ENCODE measurements at regions not wholly inside any gene's neighbourhood (a gene's known extent, or its start where the extent isn't known, plus 50 kb on each side); places are given as distances from the start of the nearest gene placed in this dataset.
"Not testable (repeated sequence)": the region's sequence is repeated elsewhere in the genome, so short reads cannot be mapped to it uniquely, and the experiment has no call there.

- DNase-seq (ENCODE audit: low read depth in 1 of 2, low spot score in 1 of 2): no peak
Observed at GRCh38 chr16:87209808-87210512, 107.2 kb downstream of the C16orf95 start.

GRCh38 chr16:87210894-87211293, 106.3 kb downstream of the C16orf95 start:
- DNase-seq (ENCODE audit: low read depth in 1 of 2, low spot score in 1 of 2): no peak

DNA sequence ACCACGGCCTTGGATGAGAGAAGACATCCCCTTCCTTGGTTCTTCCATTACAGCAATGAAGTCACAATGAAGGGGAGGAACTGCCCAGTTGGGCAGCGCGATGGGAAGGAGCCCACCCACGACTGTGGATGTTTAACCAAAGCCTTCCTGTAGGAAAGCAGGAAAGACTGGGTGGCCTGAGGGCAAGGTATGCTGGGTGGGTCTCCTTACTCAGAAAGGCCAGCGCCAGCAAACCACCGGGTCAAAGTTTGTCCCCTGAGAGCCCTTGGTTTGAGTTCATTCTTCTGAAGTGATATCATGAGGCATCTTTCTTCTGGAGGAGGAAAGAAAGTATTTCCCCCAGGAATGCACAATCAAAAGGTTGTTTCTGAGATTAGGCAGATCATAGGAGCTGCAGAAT, 105.2 kb downstream of the C16orf95 start:
- DNase-seq (ENCODE audit: low read depth in 1 of 2, low spot score in 1 of 2): no peak

- no peak for DNase-seq (ENCODE audit: low read depth in 1 of 2, low spot score in 1 of 2)
Observed at GRCh38 chr16:87213536-87213935, 103.7 kb downstream of the C16orf95 start.

- DNase-seq (ENCODE audit: low read depth in 1 of 2, low spot score in 1 of 2): no peak
Observed at GRCh38 chr16:87216148-87216840, 100.9 kb downstream of the C16orf95 start.

- DNase-seq (ENCODE audit: low read depth in 1 of 2, low spot score in 1 of 2): no peak
Observed at GRCh38 chr16:87216841-87217275, 100.3 kb downstream of the C16orf95 start.

GRCh38 chr16:87217802-87218201, 99.4 kb downstream of the C16orf95 start:
- DNase-seq (ENCODE audit: low read depth in 1 of 2, low spot score in 1 of 2): not testable (repeated sequence)

DNA sequence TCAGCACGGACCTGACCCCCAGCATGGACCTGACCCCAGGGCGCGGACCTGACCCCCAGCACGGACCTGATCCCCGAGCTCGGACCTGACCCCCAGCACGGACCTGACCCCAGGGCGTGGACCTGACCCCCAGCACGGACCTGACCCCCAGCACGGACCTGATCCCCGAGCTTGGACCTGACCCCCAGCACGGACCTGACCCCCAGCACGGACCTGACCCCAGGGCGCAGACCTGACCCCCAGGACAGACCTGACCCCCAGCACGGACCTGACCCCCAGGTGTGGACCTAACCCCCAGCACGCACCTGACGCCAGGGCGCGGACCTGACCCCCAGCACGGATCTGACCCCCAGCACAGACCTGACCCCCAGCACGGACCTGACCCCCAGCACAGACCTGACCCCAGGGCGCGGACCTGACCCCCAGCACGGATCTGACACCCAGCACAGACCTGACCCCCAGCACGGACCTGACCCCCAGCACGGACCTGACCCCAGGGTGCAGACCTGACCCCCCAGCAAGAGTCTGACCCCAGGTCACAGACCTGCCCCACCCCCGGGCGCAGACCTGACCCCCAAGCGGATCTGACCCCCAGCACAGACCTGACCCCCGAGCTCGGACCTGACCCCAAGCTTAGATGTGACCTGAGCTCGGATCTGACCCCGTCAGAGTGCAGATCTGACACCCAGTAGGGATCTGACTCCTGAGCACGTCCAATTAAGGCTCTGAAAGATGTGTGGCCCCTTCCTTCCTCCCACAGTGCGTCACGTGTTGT, 98.7 kb downstream of the C16orf95 start:
- DNase-seq (ENCODE audit: low read depth in 1 of 2, low spot score in 1 of 2): no peak

DNA sequence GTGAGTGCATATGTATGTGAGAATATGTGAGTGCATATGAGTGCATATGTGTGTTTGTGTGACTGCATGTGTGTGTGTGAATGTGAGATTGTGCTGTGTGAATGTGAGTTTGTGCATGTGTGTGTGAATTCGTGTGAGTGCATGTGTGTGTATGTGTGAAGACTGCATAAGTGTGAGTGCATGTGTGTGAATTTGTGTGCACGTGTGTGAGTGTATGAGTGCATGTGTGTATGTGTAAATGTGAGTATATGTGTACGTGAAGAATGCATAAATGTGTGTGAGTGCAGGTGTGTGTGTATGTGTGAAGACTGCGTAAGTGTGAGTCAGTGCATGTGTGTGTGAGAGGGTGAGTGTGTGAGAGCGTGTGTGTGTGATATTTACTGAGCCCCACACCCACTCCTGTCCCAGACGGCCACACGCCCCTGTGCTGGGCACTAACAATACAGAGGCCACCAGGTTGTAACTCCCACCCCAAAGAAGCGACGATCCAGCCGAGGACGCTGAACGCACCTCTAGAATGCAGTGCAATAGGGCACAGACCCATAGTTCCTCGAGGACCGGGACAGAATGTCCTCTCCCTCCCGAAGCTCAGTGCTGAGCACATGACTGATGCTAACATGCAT, 97.8 kb downstream of the C16orf95 start:
- no peak for DNase-seq (ENCODE audit: low read depth in 1 of 2, low spot score in 1 of 2)

GRCh38 chr16:87221633-87222032, 95.6 kb downstream of the C16orf95 start:
- DNase-seq (ENCODE audit: low read depth in 1 of 2, low spot score in 1 of 2): no peak

DNA sequence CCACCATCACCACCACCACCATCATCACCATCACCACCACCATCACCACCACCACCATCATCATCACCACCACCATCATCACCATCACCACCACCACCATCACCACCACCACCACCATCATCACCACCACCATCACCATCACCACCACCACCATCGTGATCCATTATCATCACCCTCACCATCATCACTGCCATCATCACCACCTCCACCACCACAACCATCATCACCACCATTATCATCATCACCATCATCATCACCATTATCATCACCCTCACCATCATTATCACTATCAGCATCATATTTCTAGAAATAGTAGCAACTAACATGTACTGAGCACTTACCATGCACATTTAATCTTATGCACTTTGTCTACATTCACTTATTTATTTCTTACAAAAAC, 94.9 kb downstream of the C16orf95 start:
- DNase-seq (ENCODE audit: low read depth in 1 of 2, low spot score in 1 of 2): no peak

- DNase-seq (ENCODE audit: low read depth in 1 of 2, low spot score in 1 of 2): no peak
Observed at GRCh38 chr16:87223656-87224248, 93.4 kb downstream of the C16orf95 start.

DNA sequence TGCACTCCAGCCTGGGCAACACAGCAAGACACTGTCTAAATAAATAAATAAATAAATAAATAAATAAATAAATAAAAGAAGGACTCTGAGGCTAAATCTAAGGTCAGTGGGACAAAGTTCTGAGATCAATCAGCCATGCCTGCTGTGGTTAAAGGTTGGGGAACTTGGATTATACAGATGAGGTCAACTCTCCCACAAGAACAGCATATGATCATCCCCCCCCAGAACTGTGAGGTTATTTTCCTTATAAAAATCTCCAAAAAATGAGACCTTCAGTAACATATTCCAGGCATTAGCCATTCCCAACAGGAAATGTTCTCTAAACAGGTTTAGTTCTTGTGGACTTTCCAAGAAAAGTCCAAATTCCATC, 90.3 kb downstream of the C16orf95 start:
- no peak for DNase-seq (ENCODE audit: low read depth in 1 of 2, low spot score in 1 of 2)

DNA sequence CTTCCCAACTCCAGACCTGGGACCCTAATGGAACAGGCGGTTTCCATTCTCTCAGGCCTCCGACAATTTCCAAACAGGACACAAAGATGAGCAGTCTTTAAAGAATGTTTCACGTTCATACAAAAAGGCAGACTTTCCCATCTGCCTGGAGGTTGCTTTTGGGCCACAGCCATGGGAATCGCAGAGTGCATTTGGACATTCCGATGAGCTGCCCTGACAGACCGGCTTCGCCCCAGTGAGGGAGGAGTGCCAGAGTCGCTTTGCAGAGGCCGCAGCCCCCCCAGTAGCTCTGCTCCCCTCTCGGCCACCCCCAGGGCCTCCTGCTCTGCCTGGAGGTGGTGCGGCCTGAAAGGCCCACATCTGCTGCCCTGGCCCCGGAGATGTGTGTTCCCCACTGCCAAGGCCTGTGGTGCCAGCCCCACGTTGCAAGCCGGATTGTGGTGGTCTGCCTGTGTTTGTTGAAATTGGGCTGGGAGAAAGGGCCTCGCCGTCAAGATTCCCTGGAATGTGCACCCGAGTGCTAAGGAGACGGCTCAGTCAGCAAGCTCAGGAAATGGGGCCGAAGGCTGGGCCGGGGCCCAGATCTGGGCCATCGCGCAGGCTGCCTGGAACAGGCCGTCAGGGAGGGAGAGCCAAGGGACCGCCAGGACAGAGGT, 89.8 kb downstream of the C16orf95 start:
- no peak for DNase-seq (ENCODE audit: low read depth in 1 of 2, low spot score in 1 of 2)

GRCh38 chr16:87228363-87228762, 88.8 kb downstream of the C16orf95 start:
- no peak for DNase-seq (ENCODE audit: low read depth in 1 of 2, low spot score in 1 of 2)

DNA sequence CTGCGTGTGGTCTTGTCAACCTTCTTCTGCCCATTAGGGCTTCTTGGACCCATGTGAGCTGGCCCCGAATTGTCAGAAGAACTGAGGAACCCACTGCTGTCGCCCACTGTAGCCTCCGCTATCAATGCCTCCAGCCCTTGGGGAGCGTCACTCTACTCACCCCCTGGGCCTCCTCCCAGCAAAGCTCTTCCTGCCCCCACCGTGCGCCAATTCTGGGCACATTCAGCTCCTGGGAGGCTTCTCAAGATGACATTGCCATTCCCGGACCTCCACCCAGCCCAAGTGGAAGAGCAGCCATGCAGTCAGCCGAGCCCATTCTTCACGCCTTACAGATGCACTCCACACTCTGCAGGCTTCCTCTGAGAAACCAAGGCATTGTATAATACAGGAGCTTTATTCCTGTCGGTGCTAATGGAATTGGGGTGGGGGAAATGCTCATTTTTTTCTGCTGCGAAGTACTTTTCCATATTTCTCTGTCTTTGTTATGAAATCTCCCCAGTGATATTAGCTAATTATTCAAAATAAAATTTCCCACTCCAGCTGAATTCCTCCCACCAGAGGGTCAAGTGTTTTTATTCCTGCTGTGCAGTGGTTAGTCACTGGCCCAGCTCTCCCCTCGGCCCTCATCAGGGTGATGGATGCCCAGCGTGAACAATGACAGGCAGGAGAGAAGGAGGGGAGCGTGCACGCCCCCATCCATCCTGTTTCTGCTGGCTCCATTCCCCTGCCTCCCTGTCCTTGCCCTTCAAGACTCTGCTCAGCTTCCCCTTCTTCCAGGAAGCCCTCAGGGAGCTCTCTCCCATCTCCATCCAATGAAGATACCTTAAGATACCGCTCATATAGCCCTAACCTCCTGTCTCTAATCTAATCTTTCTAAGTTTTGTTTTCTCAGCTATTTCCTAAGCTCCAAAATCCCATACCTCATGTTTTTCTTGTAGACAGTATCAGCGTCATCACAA, 87.7 kb downstream of the C16orf95 start:
- no peak for DNase-seq (ENCODE audit: low read depth in 1 of 2, low spot score in 1 of 2)

DNA sequence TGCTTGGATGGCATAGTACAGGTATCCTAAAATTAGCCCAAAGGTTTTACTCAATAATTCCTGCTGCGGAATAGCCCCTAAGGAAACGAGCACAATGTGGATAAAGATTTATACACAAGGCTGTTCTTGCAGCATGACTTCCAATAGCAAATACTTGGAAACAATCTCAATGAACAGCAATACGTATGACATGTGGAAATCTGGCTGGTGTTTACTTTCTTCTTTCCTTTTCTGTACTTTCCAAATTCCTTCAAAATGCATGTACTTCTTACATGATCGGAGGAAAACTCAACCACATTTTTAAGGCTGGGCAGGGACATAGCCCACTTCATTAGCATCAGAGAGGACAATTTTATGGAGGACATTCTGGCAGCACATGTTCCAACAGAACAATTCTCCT, 86.6 kb downstream of the C16orf95 start:
- no peak for DNase-seq (ENCODE audit: low read depth in 1 of 2, low spot score in 1 of 2)

- no peak for DNase-seq (ENCODE audit: low read depth in 1 of 2, low spot score in 1 of 2)
Observed at GRCh38 chr16:87231295-87231694, 85.9 kb downstream of the C16orf95 start.

GRCh38 chr16:87231911-87232310, 85.3 kb downstream of the C16orf95 start:
- DNase-seq (ENCODE audit: low read depth in 1 of 2, low spot score in 1 of 2): no peak

GRCh38 chr16:87233928-87234327, 83.3 kb downstream of the C16orf95 start:
- no peak for DNase-seq (ENCODE audit: low read depth in 1 of 2, low spot score in 1 of 2)
